ENCODE measurements at regions not wholly inside any gene's neighbourhood (a gene's known extent, or its start where the extent isn't known, plus 50 kb on each side); places are given as distances from the start of the nearest gene placed in this dataset.

DNA sequence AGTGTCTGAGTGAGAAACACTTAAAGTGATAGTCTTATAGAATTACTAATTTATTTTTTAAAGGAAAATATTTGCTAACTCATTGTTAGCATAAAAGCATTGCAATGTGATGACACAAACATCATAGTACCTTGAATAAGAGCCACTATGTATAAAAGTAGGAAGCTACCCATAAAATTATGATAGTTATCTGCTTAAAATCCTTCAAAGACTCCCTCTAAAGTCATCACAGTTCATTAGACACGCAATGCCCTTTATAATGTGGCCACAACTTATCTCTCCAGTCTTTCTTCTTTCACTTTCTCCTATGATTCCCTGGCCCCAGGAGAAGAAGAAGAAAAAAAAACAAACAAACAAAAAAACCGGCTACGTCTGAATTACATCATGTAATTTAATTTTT lies 1144.0 kb upstream of the NUDT12 start:
- H3K4me2 ChIP-seq, result no peak overlapping the region
- TF ChIP-seq, protein P1, sequence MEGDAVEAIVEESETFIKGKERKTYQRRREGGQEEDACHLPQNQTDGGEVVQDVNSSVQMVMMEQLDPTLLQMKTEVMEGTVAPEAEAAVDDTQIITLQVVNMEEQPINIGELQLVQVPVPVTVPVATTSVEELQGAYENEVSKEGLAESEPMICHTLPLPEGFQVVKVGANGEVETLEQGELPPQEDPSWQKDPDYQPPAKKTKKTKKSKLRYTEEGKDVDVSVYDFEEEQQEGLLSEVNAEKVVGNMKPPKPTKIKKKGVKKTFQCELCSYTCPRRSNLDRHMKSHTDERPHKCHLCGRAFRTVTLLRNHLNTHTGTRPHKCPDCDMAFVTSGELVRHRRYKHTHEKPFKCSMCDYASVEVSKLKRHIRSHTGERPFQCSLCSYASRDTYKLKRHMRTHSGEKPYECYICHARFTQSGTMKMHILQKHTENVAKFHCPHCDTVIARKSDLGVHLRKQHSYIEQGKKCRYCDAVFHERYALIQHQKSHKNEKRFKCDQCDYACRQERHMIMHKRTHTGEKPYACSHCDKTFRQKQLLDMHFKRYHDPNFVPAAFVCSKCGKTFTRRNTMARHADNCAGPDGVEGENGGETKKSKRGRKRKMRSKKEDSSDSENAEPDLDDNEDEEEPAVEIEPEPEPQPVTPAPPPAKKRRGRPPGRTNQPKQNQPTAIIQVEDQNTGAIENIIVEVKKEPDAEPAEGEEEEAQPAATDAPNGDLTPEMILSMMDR (IDR thresholded peaks at IDR 0.05; ENCODE audit: poor library complexity), result no peak
- TF ChIP-seq EZH2phosphoT487 (IDR thresholded peaks at IDR 0.05; ENCODE audit: low read depth, severe bottlenecking, unreplicated experiment), result no peak
- no peak for TF ChIP-seq EZH2 (IDR thresholded peaks at IDR 0.05; ENCODE audit: borderline replicate concordance)
- no peak overlapping the region for H3K27ac ChIP-seq
- H3K9me3 ChIP-seq (ENCODE audit: low read depth), result no peaks in the 10 kb centered on the region
- 79% methylated on average over 3 of the region's 3 CpGs for WGBS (ENCODE audit: low lambda C conversion rate, missing lambda C conversion rate)
- H2AFZ ChIP-seq, result no peak overlapping the region
- no peak overlapping the region for H3K4me3 ChIP-seq
- H3K4me1 ChIP-seq (ENCODE audit: insufficient read depth), result no peaks in the 10 kb centered on the region
- H3K9me2 ChIP-seq (replicated peaks; ENCODE audit: insufficient read depth), result no peaks in the 10 kb centered on the region
- H3K27me3 ChIP-seq, result no peaks in the 10 kb centered on the region
- H4K20me1 ChIP-seq (ENCODE audit: insufficient read depth, poor library complexity, severe bottlenecking), result no peaks in the 10 kb centered on the region
- no peak for DNase-seq (ENCODE audit: low spot score)
- no peaks in the 10 kb centered on the region for H3K79me2 ChIP-seq
- H3K36me3 ChIP-seq (replicated peaks; ENCODE audit: insufficient read depth, low read depth), result no peaks in the 10 kb centered on the region

GRCh38 chr5:104702212-104702611 lies 1139.6 kb upstream of the NUDT12 start:
- H3K27me3 ChIP-seq, result no peaks in the 10 kb centered on the region
- no peaks in the 10 kb centered on the region for H3K9me2 ChIP-seq (replicated peaks; ENCODE audit: insufficient read depth)
- 75% methylated on average over 1 of the region's 1 CpG for WGBS (ENCODE audit: low lambda C conversion rate, missing lambda C conversion rate)
- no peaks in the 10 kb centered on the region for H3K9me3 ChIP-seq (ENCODE audit: low read depth)
- H3K79me2 ChIP-seq, result no peaks in the 10 kb centered on the region
- TF ChIP-seq EZH2phosphoT487 (IDR thresholded peaks at IDR 0.05; ENCODE audit: low read depth, severe bottlenecking, unreplicated experiment) (no peak), EZH2 (IDR thresholded peaks at IDR 0.05; ENCODE audit: borderline replicate concordance) (no peak)
- TF ChIP-seq, protein P1 (IDR thresholded peaks at IDR 0.05; ENCODE audit: poor library complexity), result no peak
- H3K4me1 ChIP-seq (ENCODE audit: insufficient read depth), result no peaks in the 10 kb centered on the region
- no peaks in the 10 kb centered on the region for H3K36me3 ChIP-seq (replicated peaks; ENCODE audit: insufficient read depth, low read depth)
- H3K4me2 ChIP-seq, result no peak overlapping the region
- H3K4me3 ChIP-seq, result no peak overlapping the region
- no peaks in the 10 kb centered on the region for H4K20me1 ChIP-seq (ENCODE audit: insufficient read depth, poor library complexity, severe bottlenecking)
- no peak overlapping the region for H2AFZ ChIP-seq
- no peak for DNase-seq (ENCODE audit: low spot score)
- no peak overlapping the region for H3K27ac ChIP-seq

- no peak overlapping the region for H3K4me2 ChIP-seq
- no peak for TF ChIP-seq EZH2phosphoT487 (IDR thresholded peaks at IDR 0.05; ENCODE audit: low read depth, severe bottlenecking, unreplicated experiment)
- TF ChIP-seq EZH2 (IDR thresholded peaks at IDR 0.05; ENCODE audit: borderline replicate concordance), result no peak
- TF ChIP-seq, protein P1 (IDR thresholded peaks at IDR 0.05; ENCODE audit: poor library complexity), result no peak
- WGBS (ENCODE audit: low lambda C conversion rate, missing lambda C conversion rate), result 61% methylated on average over 2 of the region's 2 CpGs
- H2AFZ ChIP-seq, result no peak overlapping the region
- H3K9me3 ChIP-seq (ENCODE audit: low read depth), result no peaks in the 10 kb centered on the region
- H3K27me3 ChIP-seq, result no peaks in the 10 kb centered on the region
- H3K4me1 ChIP-seq (ENCODE audit: insufficient read depth), result no peaks in the 10 kb centered on the region
- no peaks in the 10 kb centered on the region for H3K79me2 ChIP-seq
- no peaks in the 10 kb centered on the region for H4K20me1 ChIP-seq (ENCODE audit: insufficient read depth, poor library complexity, severe bottlenecking)
- no peak overlapping the region for H3K4me3 ChIP-seq
- no peak for DNase-seq (ENCODE audit: low spot score)
- no peaks in the 10 kb centered on the region for H3K36me3 ChIP-seq (replicated peaks; ENCODE audit: insufficient read depth, low read depth)
- no peak overlapping the region for H3K27ac ChIP-seq
- H3K9me2 ChIP-seq (replicated peaks; ENCODE audit: insufficient read depth), result no peaks in the 10 kb centered on the region
These were observed 1136.8 kb upstream of the NUDT12 start for GRCh38 chr5:104699438-104699837.

DNA sequence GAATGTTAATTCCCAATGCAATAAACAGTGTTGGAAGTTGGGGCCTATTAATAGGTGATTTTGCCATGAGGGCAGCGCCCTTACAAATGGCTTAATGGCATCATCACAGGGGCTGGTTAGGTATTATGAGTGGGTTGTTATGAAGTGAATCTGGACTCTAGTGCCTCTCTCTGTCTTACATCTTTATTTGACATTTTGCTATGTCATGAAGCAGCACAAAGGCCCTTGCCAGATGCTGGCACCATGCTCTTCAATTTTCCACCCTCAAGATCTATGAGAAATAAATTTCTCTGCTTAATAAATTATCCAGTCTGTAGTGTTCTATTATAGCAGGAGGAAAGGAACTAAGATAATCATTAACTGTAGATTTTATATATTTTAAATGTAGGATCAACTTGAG lies 1098.7 kb upstream of the NUDT12 start:
- H3K27ac ChIP-seq, result no peak overlapping the region
- no peaks in the 10 kb centered on the region for H3K79me2 ChIP-seq
- H4K20me1 ChIP-seq (ENCODE audit: insufficient read depth, poor library complexity, severe bottlenecking), result no peaks in the 10 kb centered on the region
- no peak for DNase-seq (ENCODE audit: low spot score)
- H2AFZ ChIP-seq, result no peak overlapping the region
- WGBS (ENCODE audit: low lambda C conversion rate, missing lambda C conversion rate), result 100% methylated on average over 1 of the region's 1 CpG
- H3K4me3 ChIP-seq, result no peak overlapping the region
- H3K27me3 ChIP-seq, result no peaks in the 10 kb centered on the region
- H3K9me3 ChIP-seq (ENCODE audit: low read depth), result no peaks in the 10 kb centered on the region
- TF ChIP-seq EZH2phosphoT487 (IDR thresholded peaks at IDR 0.05; ENCODE audit: low read depth, severe bottlenecking, unreplicated experiment), result no peak
- TF ChIP-seq, protein P1 (IDR thresholded peaks at IDR 0.05; ENCODE audit: poor library complexity), result no peak
- H3K4me2 ChIP-seq, result no peak overlapping the region
- H3K4me1 ChIP-seq (ENCODE audit: insufficient read depth), result no peaks in the 10 kb centered on the region
- no peaks in the 10 kb centered on the region for H3K9me2 ChIP-seq (replicated peaks; ENCODE audit: insufficient read depth)
- H3K36me3 ChIP-seq (replicated peaks; ENCODE audit: insufficient read depth, low read depth), result no peaks in the 10 kb centered on the region
